GOT3 (cell line): ENCODE measurements at regions not wholly inside any gene's neighbourhood (a gene's known extent, or its start where the extent isn't known, plus 50 kb on each side); places are given as distances from the start of the nearest gene placed in this dataset.

Experiments
- DNase-seq: peaks from one replicate; lab custom pipeline; 2025; ENCODE audit warnings: mixed read lengths; lab: John Stamatoyannopoulos, UW

- no peak for DNase-seq
Measured at GRCh38 chrX:10747975-10748374, 127.6 kb upstream of the MID1 start.

GRCh38 chrX:10749113-10749512 lies 128.7 kb upstream of the MID1 start:
- DNase-seq = no peak

- no peak for DNase-seq
Measured at GRCh38 chrX:10750581-10750980, 130.2 kb upstream of the MID1 start.

GRCh38 chrX:10753116-10753515 lies 132.7 kb upstream of the MID1 start:
- DNase-seq = no peak

- no peak for DNase-seq
Measured at GRCh38 chrX:10754445-10754844, 134.1 kb upstream of the MID1 start.

- no peak for DNase-seq
Measured at GRCh38 chrX:10755439-10756334, 135.3 kb upstream of the MID1 start.

GRCh38 chrX:10756441-10756840 lies 136.1 kb upstream of the MID1 start:
- no peak for DNase-seq

GRCh38 chrX:10759141-10759799 lies 138.9 kb upstream of the MID1 start:
- DNase-seq = no peak

- no peak for DNase-seq
Measured at GRCh38 chrX:10761447-10761846, 141.1 kb upstream of the MID1 start.

- DNase-seq = no peak
Measured at GRCh38 chrX:10769195-10769594, 148.8 kb upstream of the MID1 start.

GRCh38 chrX:10769696-10770619 lies 149.6 kb upstream of the MID1 start:
- no peak for DNase-seq

- DNase-seq = no peak
Measured at GRCh38 chrX:10773318-10773717, 152.9 kb upstream of the MID1 start.

GRCh38 chrX:10781847-10782530 lies 161.6 kb upstream of the MID1 start:
- DNase-seq = no peak

- DNase-seq = no peak
Measured at GRCh38 chrX:10783451-10783995, 163.1 kb upstream of the MID1 start.

GRCh38 chrX:10787264-10787663 lies 166.9 kb upstream of the MID1 start:
- no peak for DNase-seq

GRCh38 chrX:10794203-10794630 lies 173.8 kb upstream of the MID1 start:
- DNase-seq = no peak

GRCh38 chrX:10795721-10796120 lies 175.3 kb upstream of the MID1 start:
- no peak for DNase-seq

- DNase-seq = no peak
Measured at GRCh38 chrX:10797466-10797865, 177.1 kb upstream of the MID1 start.

GRCh38 chrX:10798041-10798440 lies 177.7 kb upstream of the MID1 start:
- no peak for DNase-seq

- no peak for DNase-seq
Measured at GRCh38 chrX:10800796-10801195, 180.4 kb upstream of the MID1 start.

GRCh38 chrX:10811111-10811510 lies 190.7 kb upstream of the MID1 start:
- DNase-seq = no peak
